IPS DF 4.7 (cell line): ENCODE measurements at regions not wholly inside any gene's neighbourhood (a gene's known extent, or its start where the extent isn't known, plus 50 kb on each side); places are given as distances from the start of the nearest gene placed in this dataset.
"Not testable (repeated sequence)": the region's sequence is repeated elsewhere in the genome, so short reads cannot be mapped to it uniquely, and the experiment has no call there.

Experiments used
- DNase-seq: peaks from one replicate; pipeline ENCODE4 v3.0.0-alpha.2; 2013; ENCODE audit warnings: low spot score; ENCODE audit errors: extremely low read depth

GRCh38 chr5:107005161-107005560 is 665.6 kb downstream of the EFNA5 start:
- no peak for DNase-seq

GRCh38 chr5:107002115-107002514 is 668.6 kb downstream of the EFNA5 start:
- no peak for DNase-seq

GRCh38 chr5:106999506-106999905 is 671.2 kb downstream of the EFNA5 start:
- not testable (repeated sequence) for DNase-seq

GRCh38 chr5:106986006-106986405 is 684.7 kb downstream of the EFNA5 start:
- DNase-seq, result no peak

GRCh38 chr5:106985174-106985573 is 685.6 kb downstream of the EFNA5 start:
- no peak for DNase-seq

- not testable (repeated sequence) for DNase-seq
These were observed 691.6 kb downstream of the EFNA5 start for GRCh38 chr5:106979178-106979577.

GRCh38 chr5:106978582-106979165 is 692.1 kb downstream of the EFNA5 start:
- DNase-seq, result not testable (repeated sequence)

- no peak for DNase-seq
These were observed 694.4 kb downstream of the EFNA5 start for GRCh38 chr5:106976363-106976762.

GRCh38 chr5:106974272-106974671 is 696.5 kb downstream of the EFNA5 start:
- no peak for DNase-seq

GRCh38 chr5:106966686-106967315 is 703.9 kb downstream of the EFNA5 start:
- DNase-seq, result no peak

- no peak for DNase-seq
These were observed 706.6 kb downstream of the EFNA5 start for GRCh38 chr5:106964132-106964531.

- no peak for DNase-seq
These were observed 707.1 kb downstream of the EFNA5 start for GRCh38 chr5:106963630-106964029.

- DNase-seq, result no peak
These were observed 708.1 kb downstream of the EFNA5 start for GRCh38 chr5:106962464-106963230.

GRCh38 chr5:106959387-106959786 is 711.4 kb downstream of the EFNA5 start:
- DNase-seq, result no peak

GRCh38 chr5:106957336-106957735 is 713.4 kb downstream of the EFNA5 start:
- DNase-seq, result no peak

- no peak for DNase-seq
These were observed 713.9 kb downstream of the EFNA5 start for GRCh38 chr5:106956886-106957285.

GRCh38 chr5:106956187-106956586 is 714.5 kb downstream of the EFNA5 start:
- DNase-seq, result no peak

GRCh38 chr5:106940986-106941385 is 729.8 kb downstream of the EFNA5 start:
- no peak for DNase-seq

- DNase-seq, result no peak
These were observed 730.4 kb downstream of the EFNA5 start for GRCh38 chr5:106940301-106940846.

GRCh38 chr5:106923409-106923808 is 747.3 kb downstream of the EFNA5 start:
- no peak for DNase-seq

GRCh38 chr5:106921567-106921966 is 749.2 kb downstream of the EFNA5 start:
- no peak for DNase-seq

- DNase-seq, result no peak
These were observed 760.3 kb downstream of the EFNA5 start for GRCh38 chr5:106910486-106910885.
